Astrocyte (in vitro differentiated cells and primary cell): ENCODE measurements at regions not wholly inside any gene's neighbourhood (a gene's known extent, or its start where the extent isn't known, plus 50 kb on each side); places are given as distances from the start of the nearest gene placed in this dataset.

Source experiments
- EZH2 ChIP-seq: IDR thresholded peaks from 2 replicates; pipeline ENCODE4 v1.6.1; 2012; ENCODE audit warnings: mild to moderate bottlenecking, low read length, inconsistent platforms; ENCODE audit not compliant: insufficient read depth
- TF ChIP-seq, protein P1 (sequence below): IDR thresholded peaks from 2 replicates; pipeline ENCODE4 v1.5.1; 2011; ENCODE audit warnings: low read depth, mild to moderate bottlenecking, inconsistent platforms, low read length, moderate library complexity; ENCODE audit not compliant: insufficient read depth

DNA sequence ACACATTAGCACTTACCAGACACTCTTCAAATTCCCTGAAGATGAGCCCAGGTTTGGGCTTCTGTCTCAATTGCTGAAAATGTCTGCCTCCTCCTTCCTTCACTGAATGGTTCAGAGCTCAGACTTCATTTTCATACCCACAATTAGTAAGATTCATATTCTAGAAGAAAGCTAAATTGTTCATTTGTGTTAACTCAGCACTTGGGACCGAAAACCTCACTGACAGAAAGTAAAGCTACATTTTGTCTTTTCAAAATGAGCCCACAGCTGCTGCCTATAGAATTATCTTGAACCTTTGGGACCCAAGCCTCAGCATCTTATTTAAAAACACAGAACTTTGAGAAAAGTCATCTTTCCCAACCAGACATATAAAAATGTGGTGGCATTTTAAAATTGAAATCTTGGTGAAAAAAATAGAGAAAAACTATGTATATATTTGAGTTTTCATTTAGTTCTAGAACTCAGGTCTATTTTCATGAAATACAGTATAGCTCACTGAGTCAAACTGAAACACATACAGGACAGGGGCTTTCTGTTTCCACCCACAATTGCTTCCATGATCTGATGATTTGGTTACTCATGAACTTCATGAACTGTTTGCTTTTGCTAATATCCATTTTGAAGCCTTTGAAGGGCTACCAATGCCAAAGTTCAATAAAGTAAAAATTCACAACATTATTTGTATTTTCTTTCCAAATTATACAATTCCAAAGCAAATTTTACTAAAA, 119.1 kb upstream of the PFKP start:
- TF ChIP-seq, protein P1, sequence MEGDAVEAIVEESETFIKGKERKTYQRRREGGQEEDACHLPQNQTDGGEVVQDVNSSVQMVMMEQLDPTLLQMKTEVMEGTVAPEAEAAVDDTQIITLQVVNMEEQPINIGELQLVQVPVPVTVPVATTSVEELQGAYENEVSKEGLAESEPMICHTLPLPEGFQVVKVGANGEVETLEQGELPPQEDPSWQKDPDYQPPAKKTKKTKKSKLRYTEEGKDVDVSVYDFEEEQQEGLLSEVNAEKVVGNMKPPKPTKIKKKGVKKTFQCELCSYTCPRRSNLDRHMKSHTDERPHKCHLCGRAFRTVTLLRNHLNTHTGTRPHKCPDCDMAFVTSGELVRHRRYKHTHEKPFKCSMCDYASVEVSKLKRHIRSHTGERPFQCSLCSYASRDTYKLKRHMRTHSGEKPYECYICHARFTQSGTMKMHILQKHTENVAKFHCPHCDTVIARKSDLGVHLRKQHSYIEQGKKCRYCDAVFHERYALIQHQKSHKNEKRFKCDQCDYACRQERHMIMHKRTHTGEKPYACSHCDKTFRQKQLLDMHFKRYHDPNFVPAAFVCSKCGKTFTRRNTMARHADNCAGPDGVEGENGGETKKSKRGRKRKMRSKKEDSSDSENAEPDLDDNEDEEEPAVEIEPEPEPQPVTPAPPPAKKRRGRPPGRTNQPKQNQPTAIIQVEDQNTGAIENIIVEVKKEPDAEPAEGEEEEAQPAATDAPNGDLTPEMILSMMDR, result no peak
- TF ChIP-seq EZH2, result no peak
